Sigmoid colon (tissue), 3 donors: ENCODE measurements at regions not wholly inside any gene's neighbourhood (a gene's known extent, or its start where the extent isn't known, plus 50 kb on each side); places are given as distances from the start of the nearest gene placed in this dataset.

Experiments
- CTCF ChIP-seq, 4 experiments: fragments of 450-650 bp in 3 of 4; fragments of 200-600 bp in 1 of 4; IDR thresholded peaks; one replicate each; pipeline ENCODE4 v1.5.1; 2016 to 2019; ENCODE audit warnings: antibody characterized with exemption in 4 of 4, mild to moderate bottlenecking in 3 of 4, moderate library complexity in 2 of 4
- POLR2A ChIP-seq, 2 donors: fragments of 450-650 bp; IDR thresholded peaks; one replicate each; pipeline ENCODE4 v1.6.1; 2016; ENCODE audit warnings: antibody characterized with exemption in 2 of 2, mild to moderate bottlenecking in 2 of 2, moderate library complexity in 2 of 2

GRCh38 chr5:124480964-124481363, 265.5 kb downstream of the ZNF608 start:
- TF ChIP-seq CTCF (IDR thresholded peaks at IDR 0.05) = no peak
- TF ChIP-seq POLR2A (IDR thresholded peaks at IDR 0.05) = no peak
